CD4-positive, alpha-beta T cell (primary cell): ENCODE measurements at regions not wholly inside any gene's neighbourhood (a gene's known extent, or its start where the extent isn't known, plus 50 kb on each side); places are given as distances from the start of the nearest gene placed in this dataset.
"Not testable (repeated sequence)": the region's sequence is repeated elsewhere in the genome, so short reads cannot be mapped to it uniquely, and the experiment has no call there.

Experiments
- ATAC-seq: fragments of 200-7000 bp; cut with Tn5 transposase; one replicate; pipeline ENCODE4 v1.10.0; 2022; ENCODE audit warnings: mild to moderate bottlenecking; ENCODE audit not compliant: poor library complexity
- CTCF ChIA-PET: fragments of 350-600 bp; sonication (Branson Sonifier 250); formaldehyde crosslinking; loops from one replicate; lab custom pipeline; 2021; ENCODE audit warnings: antibody characterized with exemption, inconsistent platforms; lab: Charles Lee
- POLR2A ChIA-PET: fragments of 350-600 bp; sonication (Branson Sonifier 250); formaldehyde crosslinking; loops from one replicate; lab custom pipeline; 2021; ENCODE audit warnings: antibody characterized with exemption, inconsistent platforms; lab: Charles Lee
- DNase-seq, 14 experiments: peaks; one replicate each; pipeline ENCODE4 v3.0.0-alpha.2; 2013 to 2020; ENCODE audit warnings: mixed read lengths in 2 of 14
- H3K27ac ChIP-seq, 2 donors: one replicate each; pipeline versions ENCODE4 v1.5.1 to v1.7.0; 2013; ENCODE audit warnings: low read length in 2 of 2, low read depth in 1 of 2, mild to moderate bottlenecking in 1 of 2
- H3K27me3 ChIP-seq, 2 experiments: 1 replicate in 1 of 2; 2 replicates in 1 of 2; pipeline versions ENCODE4 v1.6.1 to v1.7.0; 2013; ENCODE audit warnings: low read length in 2 of 2, control low read depth in 1 of 2, mild to moderate bottlenecking in 1 of 2, moderate library complexity in 1 of 2; ENCODE audit not compliant: insufficient read depth in 2 of 2, control insufficient read depth in 1 of 2
- H3K36me3 ChIP-seq: one replicate; pipeline ENCODE4 v1.6.1; 2013; ENCODE audit warnings: low read length, control low read depth; ENCODE audit not compliant: insufficient read depth
- H3K4me1 ChIP-seq: one replicate; pipeline ENCODE4 v1.6.1; 2013; ENCODE audit warnings: low read length, control low read depth; ENCODE audit not compliant: insufficient read depth
- H3K4me3 ChIP-seq: one replicate; pipeline ENCODE4 v1.5.1; 2013; ENCODE audit warnings: mild to moderate bottlenecking, low read length, moderate library complexity
- H3K9me3 ChIP-seq, 2 experiments: 1 replicate in 1 of 2; 2 replicates in 1 of 2; pipeline versions ENCODE4 v1.6.1 to v1.7.0; 2013; ENCODE audit warnings: low read length in 2 of 2, mild to moderate bottlenecking in 2 of 2, control low read depth in 1 of 2, moderate library complexity in 1 of 2; ENCODE audit not compliant: control insufficient read depth in 1 of 2, insufficient read depth in 1 of 2
- H3K27ac Mint-ChIP-seq: one replicate; pipeline ENCODE4 v1.8.0; 2020; ENCODE audit warnings: mixed read lengths
- H3K27me3 Mint-ChIP-seq: one replicate; pipeline ENCODE4 v1.8.0; 2021; ENCODE audit warnings: mixed read lengths
- H3K36me3 Mint-ChIP-seq: one replicate; pipeline ENCODE4 v1.8.0; 2021; ENCODE audit warnings: low read depth, mixed read lengths
- H3K4me1 Mint-ChIP-seq: one replicate; pipeline ENCODE4 v1.8.0; 2021; ENCODE audit warnings: low read depth, mixed read lengths
- H3K4me3 Mint-ChIP-seq: one replicate; pipeline ENCODE4 v1.8.0; 2020; ENCODE audit warnings: mild to moderate bottlenecking, mixed read lengths
- H3K9me3 Mint-ChIP-seq: one replicate; pipeline ENCODE4 v1.8.0; 2020; ENCODE audit warnings: mixed read lengths
- CTCF ChIP-seq: fragments of 200-600 bp; IDR thresholded peaks from one replicate; pipeline ENCODE4 v1.8.0; 2022; ENCODE audit warnings: antibody characterized with exemption, mild to moderate bottlenecking
- intact Hi-C, 2 experiments: fragments of 100-400 bp; cut with DNase I in 1 of 2; cut with micrococcal nuclease in 1 of 2; formaldehyde crosslinking; loops; one replicate each; pipeline versions ENCODE4 v1.15.1 to v1.9.0; 2023 to 2025; cut with DNase I, micrococcal nuclease

- no peaks in the 10 kb centered on the region for H3K36me3 Mint-ChIP-seq
- intact Hi-C loops, result loop anchor here in 1 of 2 experiments (10.0 kb wide), 1 partner anchor 916 kb away; no protein-coding TSS in a partner anchor
These were observed 334.2 kb downstream of the KLF13 start for GRCh38 chr15:31660816-31661215.

GRCh38 chr15:31665732-31666131, 339.1 kb downstream of the KLF13 start:
- ATAC-seq, H3K4me1 Mint-ChIP-seq, POLR2A ChIA-PET, H3K36me3 ChIP-seq, CTCF ChIA-PET, H3K27ac ChIP-seq, H3K4me1 ChIP-seq, H3K9me3 Mint-ChIP-seq, DNase-seq, H3K27ac Mint-ChIP-seq, H3K27me3 ChIP-seq, H3K36me3 Mint-ChIP-seq, H3K4me3 Mint-ChIP-seq, H3K4me3 ChIP-seq, H3K9me3 ChIP-seq: not testable (repeated sequence)
- intact Hi-C loops, result loop anchor here in 1 of 2 experiments (10.0 kb wide), 1 partner anchor 921 kb away; no protein-coding TSS in a partner anchor
- peaks cover 34% of the 10 kb centered on the region for H3K27me3 Mint-ChIP-seq

More at GRCh38 chr15:31660816-31661215, 334.2 kb downstream of the KLF13 start:
- Mint-ChIP-seq H3K9me3 (peaks cover 3% of the 10 kb centered on the region), H3K27me3 (peaks cover 11% of the 10 kb centered on the region), H3K4me3 (no peak overlapping the region), H3K27ac (no peak overlapping the region), H3K4me1 (no peaks in the 10 kb centered on the region)
- H3K4me1 ChIP-seq, result no peaks in the 10 kb centered on the region
- no peak for ATAC-seq
- POLR2A ChIA-PET, result no interaction called here
- CTCF ChIA-PET, result no interaction called here
- H3K9me3 ChIP-seq, result no peaks in the 10 kb centered on the region
- no peaks in the 10 kb centered on the region for H3K36me3 ChIP-seq
- H3K4me3 ChIP-seq, result no peak overlapping the region
- H3K27me3 ChIP-seq, result no peaks in the 10 kb centered on the region
- no peak for DNase-seq
- no peak for TF ChIP-seq CTCF
- H3K27ac ChIP-seq, result no peak overlapping the region

- H3K36me3 Mint-ChIP-seq, H3K4me3 ChIP-seq, H3K27ac ChIP-seq, H3K36me3 ChIP-seq, H3K4me1 ChIP-seq, H3K4me1 Mint-ChIP-seq, H3K4me3 Mint-ChIP-seq, H3K9me3 ChIP-seq, H3K9me3 Mint-ChIP-seq, H3K27ac Mint-ChIP-seq, DNase-seq, POLR2A ChIA-PET, H3K27me3 ChIP-seq, CTCF ChIA-PET, ATAC-seq: not testable (repeated sequence)
- peaks cover 47% of the 10 kb centered on the region for H3K27me3 Mint-ChIP-seq
- intact Hi-C loops, result loop anchor here in 1 of 2 experiments (10.0 kb wide), 1 partner anchor 925 kb away; no protein-coding TSS in a partner anchor
These were observed 342.7 kb downstream of the KLF13 start for GRCh38 chr15:31669158-31669908.

GRCh38 chr15:31673263-31673662, 346.6 kb downstream of the KLF13 start:
- H3K9me3 Mint-ChIP-seq, H3K4me3 ChIP-seq, H3K9me3 ChIP-seq, DNase-seq, POLR2A ChIA-PET, CTCF ChIA-PET, H3K4me3 Mint-ChIP-seq, H3K36me3 Mint-ChIP-seq, ATAC-seq, H3K4me1 ChIP-seq, H3K36me3 ChIP-seq, H3K4me1 Mint-ChIP-seq, H3K27me3 ChIP-seq, H3K27ac Mint-ChIP-seq, intact Hi-C loops, H3K27ac ChIP-seq: not testable (repeated sequence)
- H3K27me3 Mint-ChIP-seq, result peaks cover 19% of the 10 kb centered on the region

- H3K36me3 Mint-ChIP-seq, H3K27me3 Mint-ChIP-seq, DNase-seq, H3K9me3 ChIP-seq, CTCF ChIA-PET, H3K27ac Mint-ChIP-seq, H3K4me1 ChIP-seq, H3K4me3 ChIP-seq, intact Hi-C loops, H3K36me3 ChIP-seq, H3K4me3 Mint-ChIP-seq, H3K27me3 ChIP-seq, H3K27ac ChIP-seq, ATAC-seq, H3K4me1 Mint-ChIP-seq, H3K9me3 Mint-ChIP-seq, POLR2A ChIA-PET: not testable (repeated sequence)
These were observed 348.6 kb upstream of the CHRNA7 start for GRCh38 chr15:31681529-31682259.

- H3K27me3 ChIP-seq, H3K4me1 Mint-ChIP-seq, ATAC-seq, POLR2A ChIA-PET, H3K4me1 ChIP-seq, H3K9me3 ChIP-seq, H3K4me3 Mint-ChIP-seq, H3K4me3 ChIP-seq, H3K9me3 Mint-ChIP-seq, DNase-seq, CTCF ChIA-PET, intact Hi-C loops, H3K36me3 ChIP-seq, H3K36me3 Mint-ChIP-seq, H3K27ac Mint-ChIP-seq, H3K27ac ChIP-seq: not testable (repeated sequence)
- H3K27me3 Mint-ChIP-seq, result peaks cover 13% of the 10 kb centered on the region
These were observed 343.2 kb upstream of the CHRNA7 start for GRCh38 chr15:31687088-31687487.
